ENCODE measurements at regions not wholly inside any gene's neighbourhood (a gene's known extent, or its start where the extent isn't known, plus 50 kb on each side); places are given as distances from the start of the nearest gene placed in this dataset.
A peak's percentile ranks its signal among the peaks of the same experiment; 100 is the strongest.

GRCh38 chr1:47574451-47575165 is 136.8 kb downstream of the FOXD2 start:
- no peak for DNase-seq (ENCODE audit: low read depth, low spot score)

- DNase-seq (ENCODE audit: low read depth, low spot score) = peak; percentile 50
These were observed 138.3 kb downstream of the FOXD2 start for GRCh38 chr1:47575855-47576757.

GRCh38 chr1:47576758-47577115 is 138.9 kb downstream of the FOXD2 start:
- DNase-seq (ENCODE audit: low read depth, low spot score) = no peak

DNA sequence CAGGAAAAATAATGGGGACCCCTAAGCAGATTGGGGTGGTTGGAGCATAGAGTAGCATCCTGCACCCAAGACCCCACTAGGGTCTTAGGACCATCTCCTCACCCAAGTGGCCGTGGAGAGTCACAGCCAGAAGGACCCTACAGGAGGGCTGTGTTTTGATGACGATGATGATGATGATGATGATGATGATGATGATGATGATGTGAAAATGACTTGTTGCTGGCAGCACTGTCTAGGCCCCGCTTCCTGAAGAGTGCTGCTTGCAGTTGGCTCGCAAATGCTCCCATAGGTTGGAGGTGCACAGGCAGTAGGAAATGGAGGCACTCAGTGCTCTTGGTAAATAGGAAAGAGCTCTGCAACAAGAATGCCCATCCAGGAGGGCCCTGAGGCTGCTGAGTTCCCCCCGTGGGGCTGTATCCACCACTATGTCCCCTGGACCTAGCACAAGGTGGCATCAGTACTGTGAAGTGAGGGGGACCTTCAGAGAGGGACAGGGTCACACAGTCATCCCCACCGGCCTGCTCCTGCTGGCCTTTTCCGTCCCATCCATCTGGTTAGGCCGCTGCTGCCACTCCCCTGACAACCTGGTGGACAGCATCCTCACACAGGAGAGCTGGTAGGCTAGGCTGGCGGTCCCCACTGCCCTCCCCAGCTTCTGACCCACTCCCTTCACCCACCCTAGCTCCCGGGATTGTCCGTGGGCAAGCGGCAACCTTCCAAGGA is 139.6 kb downstream of the FOXD2 start:
- no peak for DNase-seq (ENCODE audit: low read depth, low spot score)

- DNase-seq (ENCODE audit: low read depth, low spot score) = no peak
These were observed 140.3 kb downstream of the FOXD2 start for GRCh38 chr1:47578026-47578720.

- no peak for DNase-seq (ENCODE audit: low read depth, low spot score)
These were observed 141.0 kb downstream of the FOXD2 start for GRCh38 chr1:47578721-47579419.

DNA sequence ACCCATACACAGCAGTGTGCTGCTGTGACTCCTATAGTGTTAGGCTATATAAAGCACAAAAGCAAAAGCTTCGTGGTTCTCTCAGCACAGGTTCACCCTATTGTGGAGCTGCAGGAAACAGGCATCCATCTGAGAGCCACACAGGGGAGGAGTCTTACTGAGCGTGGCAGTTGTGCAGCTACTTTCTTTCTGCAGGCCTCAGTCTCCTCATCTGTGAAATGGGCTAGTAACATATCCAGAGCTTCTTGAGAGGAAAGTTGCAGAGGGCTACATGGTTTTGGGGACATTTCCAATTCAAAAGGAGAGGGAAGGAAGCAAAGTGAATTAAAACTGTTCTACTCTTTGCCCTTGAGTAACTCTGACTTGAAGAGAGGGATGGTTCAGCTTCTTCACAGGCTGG is 142.0 kb downstream of the FOXD2 start:
- no peak for DNase-seq (ENCODE audit: low read depth, low spot score)

DNA sequence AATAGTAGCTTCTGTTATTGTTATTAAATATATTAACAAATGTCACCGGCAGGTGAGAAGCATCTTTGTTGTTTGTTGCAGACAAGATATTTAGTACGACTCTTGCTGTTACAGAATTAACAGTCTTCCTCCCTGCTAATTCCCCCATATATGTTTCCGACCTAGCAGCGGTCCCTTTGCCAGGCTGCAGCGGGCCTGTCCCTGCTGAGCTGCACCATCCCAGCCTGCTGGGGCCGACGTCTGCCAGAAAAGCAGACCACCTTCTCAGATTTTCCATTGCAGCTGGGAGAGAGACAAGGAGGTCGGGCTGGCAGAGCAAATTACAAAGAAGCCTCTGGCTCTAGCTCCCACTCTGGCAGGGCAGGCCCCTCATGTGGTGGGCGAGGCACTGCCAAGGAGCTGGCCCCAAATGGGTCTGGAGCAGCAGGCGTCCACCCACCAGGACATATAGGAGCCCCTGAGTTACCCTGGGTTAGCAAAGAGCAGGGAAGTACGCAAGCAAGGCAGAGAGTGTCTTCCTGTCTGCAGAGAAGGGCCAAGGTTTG is 142.7 kb downstream of the FOXD2 start:
- no peak for DNase-seq (ENCODE audit: low read depth, low spot score)

DNA sequence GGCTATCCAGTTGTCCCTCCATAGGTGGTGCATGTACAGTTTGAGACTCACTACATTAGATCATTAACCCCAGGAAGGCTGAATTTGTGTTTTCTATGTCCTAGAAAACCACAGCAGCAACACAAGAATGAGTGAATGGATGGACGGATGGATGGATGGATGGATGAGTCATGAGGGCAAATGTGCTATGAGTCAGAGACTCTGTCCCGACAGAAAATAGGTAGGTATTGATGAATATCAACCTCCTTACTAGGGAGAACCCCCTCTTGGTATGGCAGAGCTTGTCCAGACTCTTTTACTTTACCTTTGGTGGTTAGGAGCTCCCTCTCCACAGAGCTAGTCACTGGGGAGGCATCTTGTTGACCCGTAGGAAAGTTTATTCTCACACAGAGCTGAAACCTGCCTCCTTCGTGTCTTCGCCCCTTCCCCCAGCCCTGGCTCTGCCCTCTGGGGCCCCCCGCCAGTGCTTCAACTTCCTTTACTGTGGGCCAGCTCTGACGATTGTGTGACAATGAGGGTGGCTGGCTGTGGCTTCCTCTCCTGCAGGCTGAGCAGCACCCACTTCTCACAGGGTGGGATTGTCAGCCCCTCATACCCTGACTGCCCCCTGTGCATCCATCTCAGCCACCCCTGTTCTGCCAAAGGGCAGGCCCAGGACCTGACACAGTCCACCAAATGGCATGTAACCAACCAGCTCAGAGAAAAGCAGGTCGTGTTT is 145.2 kb downstream of the FOXD2 start:
- DNase-seq (ENCODE audit: low read depth, low spot score) = no peak

GRCh38 chr1:47584249-47584648 is 146.4 kb downstream of the FOXD2 start:
- DNase-seq (ENCODE audit: low read depth, low spot score) = no peak

DNA sequence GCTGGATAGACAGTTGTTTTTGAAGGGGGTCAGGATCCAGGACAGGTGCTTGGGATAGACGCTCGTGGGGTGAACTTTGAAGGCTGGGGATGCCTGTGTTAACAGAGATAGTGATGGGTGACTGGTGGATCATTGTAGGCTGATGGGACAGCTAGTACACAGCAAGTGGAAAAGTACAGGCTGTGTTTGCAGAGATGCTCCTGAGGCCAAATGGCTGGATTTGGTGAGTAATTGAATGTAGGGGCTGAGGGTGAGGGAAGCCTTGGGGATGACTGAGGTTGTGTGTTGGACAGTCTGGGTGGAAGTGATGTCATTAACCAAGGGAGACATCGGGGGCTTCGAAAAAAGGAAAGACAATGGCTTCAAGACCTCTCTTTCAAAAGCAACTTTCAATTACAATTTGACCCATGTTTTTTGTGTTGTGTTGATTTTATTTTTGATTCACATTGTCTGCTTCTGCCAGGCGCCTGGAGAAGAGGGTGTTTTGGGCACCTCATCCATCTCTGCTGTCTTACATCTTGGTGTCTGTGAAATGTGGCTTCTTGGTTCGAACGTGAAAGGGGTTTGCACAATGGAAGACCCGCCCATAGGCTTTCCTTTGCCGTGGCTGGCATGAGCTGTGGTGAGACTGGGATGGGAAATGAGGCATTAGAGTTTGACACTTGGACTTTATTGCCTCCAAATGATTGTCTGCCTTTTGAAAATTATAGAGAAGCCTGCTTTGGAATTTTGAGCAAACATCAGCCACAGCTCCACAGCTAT is 147.5 kb downstream of the FOXD2 start:
- DNase-seq (ENCODE audit: low read depth, low spot score) = no peak

DNA sequence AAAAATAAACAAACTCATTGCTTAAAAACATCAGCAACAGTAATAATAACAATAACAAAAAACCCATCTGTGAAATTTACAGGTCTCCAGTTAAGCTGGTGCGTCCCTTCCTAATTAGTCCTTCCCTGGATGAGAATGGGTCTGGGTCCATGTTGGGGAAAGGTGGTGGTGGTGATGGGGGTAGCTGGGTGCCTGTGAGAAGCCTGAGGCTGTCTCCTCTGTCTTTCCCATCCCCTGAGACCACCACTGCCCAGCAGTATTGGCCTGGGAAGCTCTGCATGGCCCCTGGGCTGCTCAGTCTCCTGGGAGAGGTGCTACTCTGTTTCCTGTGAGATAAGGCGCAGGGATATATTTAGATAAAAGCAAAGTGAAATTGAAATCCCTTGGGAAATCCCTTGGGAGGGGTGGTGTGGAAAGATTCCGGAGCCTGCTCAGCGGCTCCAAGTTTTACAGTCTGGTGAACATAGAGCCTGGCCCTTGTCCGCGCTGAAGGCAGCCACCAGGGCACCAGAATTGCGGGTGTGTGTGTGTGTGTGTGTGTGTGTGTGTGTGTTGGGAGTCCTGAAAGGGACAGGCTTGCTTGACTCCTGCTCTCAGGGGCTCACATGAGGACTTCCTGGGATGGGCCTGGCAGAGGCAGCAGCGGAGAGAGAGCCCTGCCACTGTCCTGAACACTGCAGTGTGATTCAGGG is 150.2 kb downstream of the FOXD2 start:
- no peak for DNase-seq (ENCODE audit: low read depth, low spot score)

DNA sequence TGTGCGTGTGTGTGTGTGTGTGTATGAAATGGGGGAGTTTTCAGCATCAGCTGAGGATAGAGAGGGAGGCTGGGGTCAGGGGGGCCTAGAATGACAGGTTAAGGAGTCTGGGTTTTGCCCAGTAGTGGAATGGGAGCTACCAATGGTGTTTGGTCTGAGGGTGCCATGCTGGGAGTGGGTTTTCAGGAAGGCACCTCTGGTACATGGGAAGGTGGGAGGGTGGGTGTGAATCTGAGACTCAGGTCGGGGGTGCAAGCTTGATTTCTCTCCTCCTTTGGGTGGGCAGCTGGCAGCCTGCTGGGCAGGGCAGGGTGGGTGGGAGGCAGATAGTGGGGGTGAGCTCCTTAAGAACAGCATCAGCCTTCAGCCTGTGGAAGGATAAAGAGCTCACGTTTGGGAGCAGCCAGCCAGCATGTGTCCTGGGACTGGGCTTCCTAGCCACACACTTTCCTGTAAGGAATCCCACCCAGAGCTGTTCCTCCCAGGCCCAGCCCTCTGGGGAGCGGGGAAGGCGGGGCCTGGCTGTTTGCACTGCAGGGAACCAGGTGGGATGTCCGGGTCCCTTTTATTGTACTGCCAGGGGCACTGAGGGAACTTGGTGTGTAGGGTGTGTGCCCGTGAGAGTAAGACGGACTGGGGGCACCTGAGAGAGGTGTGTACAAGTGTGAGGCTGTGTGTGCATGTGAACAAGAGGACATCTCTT is 152.8 kb downstream of the FOXD2 start:
- no peak for DNase-seq (ENCODE audit: low read depth, low spot score)

DNA sequence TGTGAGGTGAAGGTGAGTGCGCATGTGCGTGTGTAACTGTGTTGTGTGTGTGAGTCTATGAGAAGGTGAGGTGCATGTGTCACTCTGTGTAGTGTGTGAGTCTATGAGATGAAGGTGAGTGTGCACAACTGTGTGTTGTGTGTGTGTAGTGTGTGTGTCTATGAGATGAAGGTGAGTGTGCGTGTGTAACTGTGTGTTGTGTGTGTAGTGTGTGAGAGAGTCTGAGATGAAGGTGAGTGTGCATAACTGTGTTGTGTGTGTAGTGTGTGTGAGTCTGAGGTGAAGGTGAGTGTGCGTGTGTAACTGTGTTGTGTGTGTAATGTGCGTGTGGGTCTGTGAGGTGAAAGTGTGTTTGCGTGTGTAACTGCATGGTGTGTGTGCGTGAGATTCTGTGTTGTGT is 154.0 kb downstream of the FOXD2 start:
- DNase-seq (ENCODE audit: low read depth, low spot score) = no peak

GRCh38 chr1:47592296-47593012 is 154.6 kb downstream of the FOXD2 start:
- DNase-seq (ENCODE audit: low read depth, low spot score) = no peak

DNA sequence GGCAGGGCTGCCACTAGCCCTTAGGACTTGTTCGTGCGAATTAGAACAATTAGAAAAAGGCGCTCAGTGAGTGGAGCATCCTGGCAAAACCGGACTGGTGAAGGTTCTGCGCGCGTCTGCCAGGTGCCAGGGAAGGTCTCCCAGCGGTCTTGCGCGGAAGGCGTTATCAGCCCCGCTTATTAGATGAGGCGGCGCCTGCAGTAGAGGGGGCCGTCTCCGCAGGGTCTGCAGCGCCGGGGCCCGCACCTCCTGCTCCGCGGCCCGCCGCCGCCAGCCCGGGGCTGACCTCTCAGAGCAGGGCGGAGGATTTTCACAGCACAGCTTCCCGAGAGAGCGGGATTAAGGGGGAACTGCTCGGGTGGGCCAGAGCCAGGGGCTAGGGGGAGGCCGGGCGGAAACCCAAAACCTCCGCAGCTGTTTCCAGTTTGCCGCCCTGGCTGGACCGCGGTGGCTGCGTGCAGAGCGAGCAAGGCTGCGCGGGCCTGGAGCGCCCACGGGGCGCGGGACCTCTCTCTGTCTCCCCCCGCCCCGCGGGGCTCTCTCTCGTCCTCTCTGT is 155.2 kb downstream of the FOXD2 start:
- no peak for DNase-seq (ENCODE audit: low read depth, low spot score)

- no peak for DNase-seq (ENCODE audit: low read depth, low spot score)
These were observed 155.9 kb downstream of the FOXD2 start for GRCh38 chr1:47593598-47594285.
